C4-2B (cell line): ENCODE measurements at regions not wholly inside any gene's neighbourhood (a gene's known extent, or its start where the extent isn't known, plus 50 kb on each side); places are given as distances from the start of the nearest gene placed in this dataset.

Experiments
- H3K27ac ChIP-seq: fragments of 450-650 bp; 2 replicates; pipeline ENCODE4 v1.5.1; 2017
- ZFX ChIP-seq: fragments of 450-650 bp; IDR thresholded peaks from 2 replicates; pipeline ENCODE4 v1.6.1; 2017
- TF ChIP-seq, protein P1 (sequence below): fragments of 450-650 bp; conservative IDR thresholded peaks from 2 replicates; pipeline ENCODE4 v1.5.1; 2017; ENCODE audit warnings: mild to moderate bottlenecking

GRCh38 chr18:75681538-75682115 is 254.1 kb upstream of the SMIM21 start:
- TF ChIP-seq, protein P1, sequence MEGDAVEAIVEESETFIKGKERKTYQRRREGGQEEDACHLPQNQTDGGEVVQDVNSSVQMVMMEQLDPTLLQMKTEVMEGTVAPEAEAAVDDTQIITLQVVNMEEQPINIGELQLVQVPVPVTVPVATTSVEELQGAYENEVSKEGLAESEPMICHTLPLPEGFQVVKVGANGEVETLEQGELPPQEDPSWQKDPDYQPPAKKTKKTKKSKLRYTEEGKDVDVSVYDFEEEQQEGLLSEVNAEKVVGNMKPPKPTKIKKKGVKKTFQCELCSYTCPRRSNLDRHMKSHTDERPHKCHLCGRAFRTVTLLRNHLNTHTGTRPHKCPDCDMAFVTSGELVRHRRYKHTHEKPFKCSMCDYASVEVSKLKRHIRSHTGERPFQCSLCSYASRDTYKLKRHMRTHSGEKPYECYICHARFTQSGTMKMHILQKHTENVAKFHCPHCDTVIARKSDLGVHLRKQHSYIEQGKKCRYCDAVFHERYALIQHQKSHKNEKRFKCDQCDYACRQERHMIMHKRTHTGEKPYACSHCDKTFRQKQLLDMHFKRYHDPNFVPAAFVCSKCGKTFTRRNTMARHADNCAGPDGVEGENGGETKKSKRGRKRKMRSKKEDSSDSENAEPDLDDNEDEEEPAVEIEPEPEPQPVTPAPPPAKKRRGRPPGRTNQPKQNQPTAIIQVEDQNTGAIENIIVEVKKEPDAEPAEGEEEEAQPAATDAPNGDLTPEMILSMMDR = no peak
- no peak for TF ChIP-seq ZFX
- no peak overlapping the region for H3K27ac ChIP-seq

DNA sequence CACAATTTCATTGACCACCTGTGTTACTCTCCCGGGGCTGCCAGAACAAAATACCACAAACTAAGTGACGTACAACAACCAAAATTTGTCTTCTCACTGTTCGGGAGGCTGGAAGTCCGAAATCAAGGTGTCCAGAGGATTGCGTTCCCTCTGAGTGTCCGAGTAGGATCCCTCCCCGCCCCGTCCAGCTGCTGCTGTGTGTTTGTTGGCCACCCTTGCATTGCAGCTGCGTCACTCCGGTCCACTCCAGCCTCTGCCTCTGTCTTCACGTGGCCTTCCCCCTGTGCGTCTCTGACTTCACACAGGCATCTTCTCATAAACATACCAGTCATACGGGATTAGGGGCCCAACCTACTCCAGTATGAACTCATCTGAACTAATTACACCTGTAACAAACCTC is 251.8 kb upstream of the SMIM21 start:
- H3K27ac ChIP-seq = peak overlapping the region; percentile 24; the same call in 1 of the 2 replicates
- TF ChIP-seq, protein P1 = no peak
- TF ChIP-seq ZFX = no peak

- TF ChIP-seq, protein P1 = no peak
- no peak for TF ChIP-seq ZFX
- peak overlapping the region; percentile 24; the same call in 1 of the 2 replicates for H3K27ac ChIP-seq
Observed at GRCh38 chr18:75678627-75679026, 251.1 kb upstream of the SMIM21 start.

DNA sequence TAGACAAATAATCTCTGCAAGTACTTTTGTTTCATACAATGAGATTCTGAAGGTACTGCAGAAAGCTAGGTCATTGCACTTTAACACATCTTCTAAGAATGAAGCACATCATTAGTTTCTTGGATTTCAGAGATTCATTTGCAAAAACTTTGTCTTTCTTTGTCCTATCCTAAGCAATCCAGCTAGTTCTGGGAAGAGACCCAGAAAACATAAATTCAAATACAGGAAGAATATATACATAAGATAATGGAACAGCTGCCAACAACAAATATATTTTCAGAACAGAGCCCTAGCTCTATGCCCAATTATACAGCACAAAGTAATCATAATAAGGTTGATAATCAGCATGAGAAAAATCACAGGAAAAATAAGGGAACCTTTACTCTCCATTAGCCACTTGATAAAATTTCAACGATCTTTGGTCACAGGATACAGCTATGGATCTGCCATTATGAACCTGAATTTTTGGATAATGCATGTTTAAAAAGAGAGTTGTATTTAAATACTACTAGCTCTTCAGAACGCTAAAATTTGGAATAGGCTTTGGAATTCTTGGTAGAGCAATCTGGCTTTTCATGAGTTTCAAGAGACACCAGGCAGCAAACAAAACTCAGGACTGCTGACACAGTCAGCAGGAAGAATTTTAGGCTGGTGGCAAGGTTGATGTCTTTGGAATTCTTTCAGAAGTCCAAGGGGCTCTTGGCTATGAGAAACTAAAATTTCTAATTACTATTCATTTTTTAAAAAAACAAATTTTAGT is 250.4 kb upstream of the SMIM21 start:
- H3K27ac ChIP-seq = no peak overlapping the region
- TF ChIP-seq ZFX = no peak
- TF ChIP-seq, protein P1 = no peak

GRCh38 chr18:75660932-75661331 is 233.4 kb upstream of the SMIM21 start:
- no peak overlapping the region for H3K27ac ChIP-seq
- TF ChIP-seq ZFX = no peak
- TF ChIP-seq, protein P1 = no peak

DNA sequence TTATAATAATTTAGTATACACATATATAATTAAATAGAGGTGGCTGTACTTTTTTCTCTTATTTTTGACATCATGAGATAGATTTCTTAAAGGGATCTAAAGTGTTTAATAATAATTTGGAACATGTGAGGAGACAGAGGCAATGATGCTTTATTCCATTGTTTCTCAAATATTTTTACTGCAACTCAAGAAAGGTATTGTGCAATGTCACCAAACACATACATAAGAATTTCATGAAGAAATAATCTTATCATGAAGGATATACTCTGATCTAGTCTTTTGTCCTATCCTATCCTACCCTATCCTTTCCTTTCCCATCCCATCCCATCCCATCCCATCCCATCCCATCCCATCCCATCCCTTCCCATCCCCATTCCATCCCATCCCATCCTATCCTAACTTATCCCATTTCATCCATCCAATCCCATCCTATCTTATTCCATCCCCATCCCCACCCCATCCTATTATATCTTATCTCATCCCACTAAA is 232.1 kb upstream of the SMIM21 start:
- TF ChIP-seq ZFX = no peak
- TF ChIP-seq, protein P1 = no peak
- H3K27ac ChIP-seq = no peak overlapping the region

DNA sequence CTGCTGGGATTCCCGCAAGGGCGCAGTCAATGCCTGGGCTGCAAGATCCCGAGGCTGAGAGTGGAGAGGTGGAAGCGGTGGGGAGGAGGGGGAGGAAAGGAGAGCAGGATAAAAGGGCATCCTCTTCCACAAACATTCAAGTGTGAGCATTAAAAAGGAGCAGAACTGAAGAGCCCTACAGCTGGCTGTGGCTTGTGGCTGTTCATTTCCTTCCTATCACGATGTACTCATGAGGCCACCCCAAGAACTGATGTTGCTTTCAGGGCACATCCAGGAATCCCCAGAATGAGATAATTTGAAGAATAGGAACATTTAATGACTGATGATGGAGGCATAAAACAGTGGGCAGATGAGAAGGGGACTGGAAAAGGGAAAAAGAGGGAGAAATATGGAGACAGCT is 230.8 kb upstream of the SMIM21 start:
- TF ChIP-seq, protein P1 = no peak
- no peak for TF ChIP-seq ZFX
- H3K27ac ChIP-seq = no peak overlapping the region
